ENCODE measurements at regions not wholly inside any gene's neighbourhood (a gene's known extent, or its start where the extent isn't known, plus 50 kb on each side); places are given as distances from the start of the nearest gene placed in this dataset.

DNA sequence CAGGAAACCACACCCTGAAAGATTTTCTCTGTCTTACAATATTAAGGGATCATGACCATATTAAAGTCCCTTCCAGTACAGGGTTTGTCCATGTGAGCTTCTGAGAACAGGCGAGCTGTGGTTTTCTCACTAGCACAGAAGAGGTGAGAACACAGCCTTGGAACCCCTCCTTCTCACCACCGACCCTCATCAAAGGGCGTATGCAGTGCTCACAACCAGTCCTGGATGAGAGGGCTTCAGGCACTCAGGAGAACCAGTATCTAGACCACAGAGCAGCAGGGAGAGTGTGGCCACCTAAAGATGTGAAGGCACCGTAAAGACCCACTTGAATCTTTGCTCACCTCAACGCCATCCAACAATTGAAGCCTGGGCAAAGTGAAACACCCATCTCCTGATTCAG lies 397.0 kb downstream of the ETS1 start:
- TF ChIP-seq, protein P1, sequence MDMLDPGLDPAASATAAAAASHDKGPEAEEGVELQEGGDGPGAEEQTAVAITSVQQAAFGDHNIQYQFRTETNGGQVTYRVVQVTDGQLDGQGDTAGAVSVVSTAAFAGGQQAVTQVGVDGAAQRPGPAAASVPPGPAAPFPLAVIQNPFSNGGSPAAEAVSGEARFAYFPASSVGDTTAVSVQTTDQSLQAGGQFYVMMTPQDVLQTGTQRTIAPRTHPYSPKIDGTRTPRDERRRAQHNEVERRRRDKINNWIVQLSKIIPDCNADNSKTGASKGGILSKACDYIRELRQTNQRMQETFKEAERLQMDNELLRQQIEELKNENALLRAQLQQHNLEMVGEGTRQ (IDR thresholded peaks at IDR 0.05): no peak
- TF ChIP-seq CEBPB (IDR thresholded peaks at IDR 0.05) (no peak), POLR2A (IDR thresholded peaks at IDR 0.05; ENCODE audit: low read length) (no peak), TP53 (CRISPR knock-in tag; IDR thresholded peaks at IDR 0.05) (no peak), CHD4 (IDR thresholded peaks at IDR 0.05; ENCODE audit: borderline replicate concordance) (no peak), KDM1A (IDR thresholded peaks at IDR 0.05; ENCODE audit: low read depth) (no peak), CHD2 (IDR thresholded peaks at IDR 0.05; ENCODE audit: low read length, partially characterized antibody) (no peak), JUN (IDR thresholded peaks at IDR 0.05) (no peak)
- TF ChIP-seq, protein P2, sequence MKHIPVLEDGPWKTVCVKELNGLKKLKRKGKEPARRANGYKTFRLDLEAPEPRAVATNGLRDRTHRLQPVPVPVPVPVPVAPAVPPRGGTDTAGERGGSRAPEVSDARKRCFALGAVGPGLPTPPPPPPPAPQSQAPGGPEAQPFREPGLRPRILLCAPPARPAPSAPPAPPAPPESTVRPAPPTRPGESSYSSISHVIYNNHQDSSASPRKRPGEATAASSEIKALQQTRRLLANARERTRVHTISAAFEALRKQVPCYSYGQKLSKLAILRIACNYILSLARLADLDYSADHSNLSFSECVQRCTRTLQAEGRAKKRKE (CRISPR knock-in tag; IDR thresholded peaks at IDR 0.05; ENCODE audit: low read depth): no peak
- TF ChIP-seq, protein P3, sequence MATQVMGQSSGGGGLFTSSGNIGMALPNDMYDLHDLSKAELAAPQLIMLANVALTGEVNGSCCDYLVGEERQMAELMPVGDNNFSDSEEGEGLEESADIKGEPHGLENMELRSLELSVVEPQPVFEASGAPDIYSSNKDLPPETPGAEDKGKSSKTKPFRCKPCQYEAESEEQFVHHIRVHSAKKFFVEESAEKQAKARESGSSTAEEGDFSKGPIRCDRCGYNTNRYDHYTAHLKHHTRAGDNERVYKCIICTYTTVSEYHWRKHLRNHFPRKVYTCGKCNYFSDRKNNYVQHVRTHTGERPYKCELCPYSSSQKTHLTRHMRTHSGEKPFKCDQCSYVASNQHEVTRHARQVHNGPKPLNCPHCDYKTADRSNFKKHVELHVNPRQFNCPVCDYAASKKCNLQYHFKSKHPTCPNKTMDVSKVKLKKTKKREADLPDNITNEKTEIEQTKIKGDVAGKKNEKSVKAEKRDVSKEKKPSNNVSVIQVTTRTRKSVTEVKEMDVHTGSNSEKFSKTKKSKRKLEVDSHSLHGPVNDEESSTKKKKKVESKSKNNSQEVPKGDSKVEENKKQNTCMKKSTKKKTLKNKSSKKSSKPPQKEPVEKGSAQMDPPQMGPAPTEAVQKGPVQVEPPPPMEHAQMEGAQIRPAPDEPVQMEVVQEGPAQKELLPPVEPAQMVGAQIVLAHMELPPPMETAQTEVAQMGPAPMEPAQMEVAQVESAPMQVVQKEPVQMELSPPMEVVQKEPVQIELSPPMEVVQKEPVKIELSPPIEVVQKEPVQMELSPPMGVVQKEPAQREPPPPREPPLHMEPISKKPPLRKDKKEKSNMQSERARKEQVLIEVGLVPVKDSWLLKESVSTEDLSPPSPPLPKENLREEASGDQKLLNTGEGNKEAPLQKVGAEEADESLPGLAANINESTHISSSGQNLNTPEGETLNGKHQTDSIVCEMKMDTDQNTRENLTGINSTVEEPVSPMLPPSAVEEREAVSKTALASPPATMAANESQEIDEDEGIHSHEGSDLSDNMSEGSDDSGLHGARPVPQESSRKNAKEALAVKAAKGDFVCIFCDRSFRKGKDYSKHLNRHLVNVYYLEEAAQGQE (IDR thresholded peaks at IDR 0.05): no peak
- TF ChIP-seq, protein P4, sequence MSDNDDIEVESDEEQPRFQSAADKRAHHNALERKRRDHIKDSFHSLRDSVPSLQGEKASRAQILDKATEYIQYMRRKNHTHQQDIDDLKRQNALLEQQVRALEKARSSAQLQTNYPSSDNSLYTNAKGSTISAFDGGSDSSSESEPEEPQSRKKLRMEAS (IDR thresholded peaks at IDR 0.05): no peak
